HPDE6-E6E7 (cell line): ENCODE measurements at regions not wholly inside any gene's neighbourhood (a gene's known extent, or its start where the extent isn't known, plus 50 kb on each side); places are given as distances from the start of the nearest gene placed in this dataset.

Experiments used
- DNase-seq: peaks from one replicate; pipeline ENCODE4 v3.0.0; 2011; ENCODE audit warnings: missing footprints; ENCODE audit errors: extremely low spot score

DNA sequence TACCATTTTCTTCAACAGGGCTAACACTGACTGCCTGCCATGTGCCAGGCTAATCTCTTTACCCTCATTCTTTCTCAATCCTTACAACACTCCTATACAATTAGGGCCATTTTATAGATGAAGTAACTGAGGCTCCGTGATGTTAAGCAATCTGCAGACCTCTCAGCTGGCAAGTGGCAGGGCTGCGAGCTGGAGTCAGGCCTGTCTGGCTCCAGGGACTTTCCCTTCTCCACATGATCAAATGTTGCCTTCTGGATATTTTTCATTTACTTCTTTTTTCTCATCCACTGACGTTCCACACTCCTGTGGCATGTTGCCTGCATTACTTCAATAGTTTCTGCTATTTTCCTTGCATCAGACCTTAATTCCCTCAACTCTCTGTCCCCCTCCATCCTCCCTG lies 55.2 kb upstream of the TAGAP start:
- DNase-seq, result no peak

GRCh38 chr6:159099276-159099675 lies 54.5 kb upstream of the TAGAP start:
- DNase-seq, result no peak

- no peak for DNase-seq
These were observed 53.9 kb upstream of the TAGAP start for GRCh38 chr6:159098636-159099106.

DNA sequence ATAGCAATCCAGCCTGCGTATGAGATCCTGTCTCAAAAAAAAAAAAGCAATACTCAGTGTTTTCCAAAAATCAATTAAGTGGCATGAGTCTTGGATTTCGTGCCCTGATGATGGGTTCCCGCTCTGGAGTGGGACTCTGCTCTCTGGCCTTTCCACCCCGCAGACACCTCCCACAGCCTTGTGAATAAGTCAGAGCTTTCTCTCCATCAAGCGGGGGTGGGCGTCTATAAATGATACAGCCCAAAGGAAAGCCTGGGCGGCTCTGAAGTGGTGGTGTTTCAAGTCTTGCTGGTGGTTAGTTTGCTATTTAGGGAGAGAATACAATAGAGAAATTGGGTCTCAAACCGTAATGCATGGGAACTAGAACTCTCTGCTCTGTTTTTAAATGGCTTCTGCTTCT lies 52.5 kb upstream of the TAGAP start:
- no peak for DNase-seq

GRCh38 chr6:159095616-159096015 lies 50.8 kb upstream of the TAGAP start:
- no peak for DNase-seq

DNA sequence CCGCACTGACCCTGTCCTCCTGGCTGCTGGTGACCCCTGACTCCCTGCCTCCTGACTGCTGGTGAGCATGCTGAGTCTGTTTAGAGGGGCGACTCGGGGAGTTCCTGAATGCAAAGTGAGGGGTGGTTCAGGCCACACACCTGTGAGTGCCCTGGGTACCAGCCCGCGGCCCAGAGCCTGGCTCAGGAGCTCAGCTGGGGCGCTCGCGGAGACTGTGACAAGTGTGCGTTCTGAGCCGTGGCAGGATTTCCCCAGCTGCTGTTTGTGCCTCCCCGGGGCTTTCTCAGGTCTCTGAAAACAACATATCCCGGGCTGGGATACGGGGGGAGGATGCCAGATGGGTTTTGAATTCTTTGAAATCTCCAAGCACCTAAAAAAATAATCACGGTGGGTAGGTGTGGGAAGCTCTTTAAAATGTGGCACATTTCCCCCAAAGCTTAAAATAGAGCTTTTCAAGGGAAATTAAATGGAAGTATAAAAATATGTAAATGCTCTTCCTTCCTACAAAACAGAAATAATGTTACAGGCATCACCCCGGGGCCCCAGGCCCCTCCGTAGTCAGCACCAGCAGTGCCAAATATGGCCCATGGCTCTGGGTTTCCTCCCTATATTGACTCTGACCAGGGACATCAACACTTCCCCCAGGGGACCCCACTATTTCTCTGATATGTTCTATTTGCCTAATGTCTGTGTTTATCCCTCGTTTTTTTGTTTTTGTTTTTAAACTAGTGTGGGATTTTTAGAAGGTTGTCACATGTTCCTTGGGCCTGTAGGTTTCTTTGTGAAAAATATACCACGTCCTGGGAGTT lies 49.9 kb upstream of the TAGAP start:
- no peak for DNase-seq
